HepG2 (cell line): ENCODE measurements at regions not wholly inside any gene's neighbourhood (a gene's known extent, or its start where the extent isn't known, plus 50 kb on each side); places are given as distances from the start of the nearest gene placed in this dataset.

Experiments used
- CREB1 ChIP-seq, 2 experiments: fragments of 450-650 bp in 1 of 2; IDR thresholded peaks; 2 replicates each; pipeline ENCODE4 v1.6.1; 2016 to 2017; ENCODE audit warnings: control low read depth in 1 of 2, mild to moderate bottlenecking in 1 of 2, missing compliant biosample characterization in 1 of 2, missing genetic modification characterization in 1 of 2
- DMAP1 ChIP-seq: IDR thresholded peaks from 2 replicates; pipeline ENCODE4 v1.6.1; 2016
- EP300 ChIP-seq, 3 experiments: sonication (generic) in 1 of 3; formaldehyde crosslinking in 1 of 3; IDR thresholded peaks; 2 replicates each; pipeline versions ENCODE4 v1.5.1 to v1.6.1; 2011 to 2020; ENCODE audit warnings: low read depth in 2 of 3, low read length in 2 of 3, borderline replicate concordance in 1 of 3, improper control_type of control experiment in 1 of 3, mild to moderate bottlenecking in 1 of 3, missing genetic modification reagents in 1 of 3, moderate library complexity in 1 of 3
- FOXA1 ChIP-seq, 2 experiments: fragments of 450-650 bp in 1 of 2; sonication (generic) in 1 of 2; formaldehyde crosslinking in 1 of 2; IDR thresholded peaks; 2 replicates each; pipeline versions ENCODE4 v1.4.0 to v1.6.1; 2016 to 2020; ENCODE audit warnings: missing genetic modification reagents in 1 of 2
- FOXA3 ChIP-seq: IDR thresholded peaks from 2 replicates; pipeline ENCODE4 v1.6.1; 2016; ENCODE audit warnings: missing genetic modification reagents, missing compliant biosample characterization
- FOXJ3 ChIP-seq: sonication (generic); formaldehyde crosslinking; IDR thresholded peaks from 2 replicates; pipeline ENCODE4 v1.4.0; 2020; ENCODE audit warnings: missing genetic modification reagents, mild to moderate bottlenecking, borderline replicate concordance
- HNF4A ChIP-seq: sonication (generic); formaldehyde crosslinking; IDR thresholded peaks from 2 replicates; pipeline ENCODE4 v1.4.0; 2020; ENCODE audit warnings: missing genetic modification reagents
- KDM1A ChIP-seq: IDR thresholded peaks from 2 replicates; pipeline ENCODE4 v1.6.1; 2016; ENCODE audit warnings: missing compliant biosample characterization
- RFX3 ChIP-seq: IDR thresholded peaks from 2 replicates; pipeline ENCODE4 v1.6.1; 2016; ENCODE audit warnings: missing biosample characterization, missing genetic modification reagents
- SOX6 ChIP-seq, 2 experiments: fragments of 450-650 bp in 1 of 2; sonication (generic) in 1 of 2; formaldehyde crosslinking in 1 of 2; IDR thresholded peaks; 2 replicates each; pipeline versions ENCODE4 v1.4.0 to v1.6.1; 2017 to 2020; ENCODE audit warnings: antibody characterized with exemption in 1 of 2, mild to moderate bottlenecking in 1 of 2, missing genetic modification reagents in 1 of 2
- TCF7 ChIP-seq: sonication (generic); IDR thresholded peaks from 2 replicates; pipeline ENCODE4 v1.6.1; 2016; ENCODE audit warnings: antibody characterized with exemption, low read depth
- ZNF841 ChIP-seq: sonication (generic); formaldehyde crosslinking; IDR thresholded peaks from 2 replicates; pipeline ENCODE4 v1.8.1; 2023; ENCODE audit warnings: missing genetic modification reagents, borderline replicate concordance
- TF ChIP-seq, protein P1 (sequence below): sonication (generic); formaldehyde crosslinking; conservative IDR thresholded peaks from 2 replicates; pipeline ENCODE4 v1.4.0; 2020; ENCODE audit warnings: mild to moderate bottlenecking, missing genetic modification reagents, moderate library complexity
- TF ChIP-seq, protein P2 (sequence below): sonication (generic); formaldehyde crosslinking; IDR thresholded peaks from 2 replicates; pipeline ENCODE4 v1.5.1; 2020; ENCODE audit warnings: mild to moderate bottlenecking, missing genetic modification reagents, borderline replicate concordance
- TF ChIP-seq, protein P3 (sequence below): sonication (generic); formaldehyde crosslinking; IDR thresholded peaks from 2 replicates; pipeline ENCODE4 v1.4.0; 2020; ENCODE audit warnings: missing genetic modification reagents, mild to moderate bottlenecking, borderline replicate concordance

DNA sequence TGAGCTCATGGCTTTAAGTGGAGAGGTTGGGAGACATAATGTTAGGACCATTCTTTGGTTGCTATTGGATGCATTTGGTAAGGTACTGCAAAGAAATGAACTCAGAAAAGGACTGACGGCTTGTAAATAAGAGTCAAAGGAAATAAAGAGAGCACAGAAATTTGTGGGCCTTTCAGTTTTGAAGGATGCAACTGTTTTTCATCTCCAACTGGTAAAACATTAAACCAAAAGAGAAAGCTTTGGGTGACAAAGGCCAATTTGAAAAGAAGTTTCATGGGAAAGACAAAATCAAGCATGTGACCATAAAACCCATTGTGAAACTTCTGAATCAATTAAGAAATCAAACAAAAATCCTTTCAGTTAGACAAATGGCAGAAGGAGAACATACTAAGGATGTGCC is 77.8 kb upstream of the SPOPL start (continued):
- TF ChIP-seq, protein P1, sequence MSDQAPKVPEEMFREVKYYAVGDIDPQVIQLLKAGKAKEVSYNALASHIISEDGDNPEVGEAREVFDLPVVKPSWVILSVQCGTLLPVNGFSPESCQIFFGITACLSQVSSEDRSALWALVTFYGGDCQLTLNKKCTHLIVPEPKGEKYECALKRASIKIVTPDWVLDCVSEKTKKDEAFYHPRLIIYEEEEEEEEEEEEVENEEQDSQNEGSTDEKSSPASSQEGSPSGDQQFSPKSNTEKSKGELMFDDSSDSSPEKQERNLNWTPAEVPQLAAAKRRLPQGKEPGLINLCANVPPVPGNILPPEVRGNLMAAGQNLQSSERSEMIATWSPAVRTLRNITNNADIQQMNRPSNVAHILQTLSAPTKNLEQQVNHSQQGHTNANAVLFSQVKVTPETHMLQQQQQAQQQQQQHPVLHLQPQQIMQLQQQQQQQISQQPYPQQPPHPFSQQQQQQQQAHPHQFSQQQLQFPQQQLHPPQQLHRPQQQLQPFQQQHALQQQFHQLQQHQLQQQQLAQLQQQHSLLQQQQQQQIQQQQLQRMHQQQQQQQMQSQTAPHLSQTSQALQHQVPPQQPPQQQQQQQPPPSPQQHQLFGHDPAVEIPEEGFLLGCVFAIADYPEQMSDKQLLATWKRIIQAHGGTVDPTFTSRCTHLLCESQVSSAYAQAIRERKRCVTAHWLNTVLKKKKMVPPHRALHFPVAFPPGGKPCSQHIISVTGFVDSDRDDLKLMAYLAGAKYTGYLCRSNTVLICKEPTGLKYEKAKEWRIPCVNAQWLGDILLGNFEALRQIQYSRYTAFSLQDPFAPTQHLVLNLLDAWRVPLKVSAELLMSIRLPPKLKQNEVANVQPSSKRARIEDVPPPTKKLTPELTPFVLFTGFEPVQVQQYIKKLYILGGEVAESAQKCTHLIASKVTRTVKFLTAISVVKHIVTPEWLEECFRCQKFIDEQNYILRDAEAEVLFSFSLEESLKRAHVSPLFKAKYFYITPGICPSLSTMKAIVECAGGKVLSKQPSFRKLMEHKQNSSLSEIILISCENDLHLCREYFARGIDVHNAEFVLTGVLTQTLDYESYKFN: peak; percentile 68
- TF ChIP-seq TCF7 (peak; percentile 35; the same call in 1 of the 2 replicates), FOXJ3 (CRISPR knock-in tag) (no peak), RFX3 (CRISPR knock-in tag) (0 out of 2 replicates have a peak, but pooled peaks have one; percentile 23), FOXA1 (IDR thresholded peaks at IDR 0.05) (no peak), FOXA1 (CRISPR knock-in tag; IDR thresholded peaks at IDR 0.05) (peak; percentile 29), CREB1 (IDR thresholded peaks at IDR 0.05) (no peak), CREB1 (CRISPR knock-in tag; IDR thresholded peaks at IDR 0.05) (0 out of 2 replicates have a peak, but pooled peaks have one; percentile 34), EP300 (IDR thresholded peaks at IDR 0.05; ENCODE audit: low read depth in 2 of 2, low read length in 2 of 2) (peak in 1 of 2 experiments; percentile 32; a peak in 1 of 4 replicates), EP300 (CRISPR knock-in tag; IDR thresholded peaks at IDR 0.05; ENCODE audit: borderline replicate concordance) (no peak), HNF4A (CRISPR knock-in tag) (peak; percentile 24; the same call in 1 of the 2 replicates), SOX6 (IDR thresholded peaks at IDR 0.05) (no peak), SOX6 (CRISPR knock-in tag; IDR thresholded peaks at IDR 0.05) (peak; percentile 75), DMAP1 (CRISPR knock-in tag) (0 out of 2 replicates have a peak, but pooled peaks have one; percentile 34), FOXA3 (CRISPR knock-in tag) (peak; percentile 78), ZNF841 (CRISPR knock-in tag) (no peak), KDM1A (CRISPR knock-in tag) (0 out of 2 replicates have a peak, but pooled peaks have one; percentile 32)
- TF ChIP-seq, protein P2, sequence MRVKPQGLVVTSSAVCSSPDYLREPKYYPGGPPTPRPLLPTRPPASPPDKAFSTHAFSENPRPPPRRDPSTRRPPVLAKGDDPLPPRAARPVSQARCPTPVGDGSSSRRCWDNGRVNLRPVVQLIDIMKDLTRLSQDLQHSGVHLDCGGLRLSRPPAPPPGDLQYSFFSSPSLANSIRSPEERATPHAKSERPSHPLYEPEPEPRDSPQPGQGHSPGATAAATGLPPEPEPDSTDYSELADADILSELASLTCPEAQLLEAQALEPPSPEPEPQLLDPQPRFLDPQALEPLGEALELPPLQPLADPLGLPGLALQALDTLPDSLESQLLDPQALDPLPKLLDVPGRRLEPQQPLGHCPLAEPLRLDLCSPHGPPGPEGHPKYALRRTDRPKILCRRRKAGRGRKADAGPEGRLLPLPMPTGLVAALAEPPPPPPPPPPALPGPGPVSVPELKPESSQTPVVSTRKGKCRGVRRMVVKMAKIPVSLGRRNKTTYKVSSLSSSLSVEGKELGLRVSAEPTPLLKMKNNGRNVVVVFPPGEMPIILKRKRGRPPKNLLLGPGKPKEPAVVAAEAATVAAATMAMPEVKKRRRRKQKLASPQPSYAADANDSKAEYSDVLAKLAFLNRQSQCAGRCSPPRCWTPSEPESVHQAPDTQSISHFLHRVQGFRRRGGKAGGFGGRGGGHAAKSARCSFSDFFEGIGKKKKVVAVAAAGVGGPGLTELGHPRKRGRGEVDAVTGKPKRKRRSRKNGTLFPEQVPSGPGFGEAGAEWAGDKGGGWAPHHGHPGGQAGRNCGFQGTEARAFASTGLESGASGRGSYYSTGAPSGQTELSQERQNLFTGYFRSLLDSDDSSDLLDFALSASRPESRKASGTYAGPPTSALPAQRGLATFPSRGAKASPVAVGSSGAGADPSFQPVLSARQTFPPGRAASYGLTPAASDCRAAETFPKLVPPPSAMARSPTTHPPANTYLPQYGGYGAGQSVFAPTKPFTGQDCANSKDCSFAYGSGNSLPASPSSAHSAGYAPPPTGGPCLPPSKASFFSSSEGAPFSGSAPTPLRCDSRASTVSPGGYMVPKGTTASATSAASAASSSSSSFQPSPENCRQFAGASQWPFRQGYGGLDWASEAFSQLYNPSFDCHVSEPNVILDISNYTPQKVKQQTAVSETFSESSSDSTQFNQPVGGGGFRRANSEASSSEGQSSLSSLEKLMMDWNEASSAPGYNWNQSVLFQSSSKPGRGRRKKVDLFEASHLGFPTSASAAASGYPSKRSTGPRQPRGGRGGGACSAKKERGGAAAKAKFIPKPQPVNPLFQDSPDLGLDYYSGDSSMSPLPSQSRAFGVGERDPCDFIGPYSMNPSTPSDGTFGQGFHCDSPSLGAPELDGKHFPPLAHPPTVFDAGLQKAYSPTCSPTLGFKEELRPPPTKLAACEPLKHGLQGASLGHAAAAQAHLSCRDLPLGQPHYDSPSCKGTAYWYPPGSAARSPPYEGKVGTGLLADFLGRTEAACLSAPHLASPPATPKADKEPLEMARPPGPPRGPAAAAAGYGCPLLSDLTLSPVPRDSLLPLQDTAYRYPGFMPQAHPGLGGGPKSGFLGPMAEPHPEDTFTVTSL (CRISPR knock-in tag): peak; percentile 55; the same call in 1 of the 2 replicates
- TF ChIP-seq, protein P3, sequence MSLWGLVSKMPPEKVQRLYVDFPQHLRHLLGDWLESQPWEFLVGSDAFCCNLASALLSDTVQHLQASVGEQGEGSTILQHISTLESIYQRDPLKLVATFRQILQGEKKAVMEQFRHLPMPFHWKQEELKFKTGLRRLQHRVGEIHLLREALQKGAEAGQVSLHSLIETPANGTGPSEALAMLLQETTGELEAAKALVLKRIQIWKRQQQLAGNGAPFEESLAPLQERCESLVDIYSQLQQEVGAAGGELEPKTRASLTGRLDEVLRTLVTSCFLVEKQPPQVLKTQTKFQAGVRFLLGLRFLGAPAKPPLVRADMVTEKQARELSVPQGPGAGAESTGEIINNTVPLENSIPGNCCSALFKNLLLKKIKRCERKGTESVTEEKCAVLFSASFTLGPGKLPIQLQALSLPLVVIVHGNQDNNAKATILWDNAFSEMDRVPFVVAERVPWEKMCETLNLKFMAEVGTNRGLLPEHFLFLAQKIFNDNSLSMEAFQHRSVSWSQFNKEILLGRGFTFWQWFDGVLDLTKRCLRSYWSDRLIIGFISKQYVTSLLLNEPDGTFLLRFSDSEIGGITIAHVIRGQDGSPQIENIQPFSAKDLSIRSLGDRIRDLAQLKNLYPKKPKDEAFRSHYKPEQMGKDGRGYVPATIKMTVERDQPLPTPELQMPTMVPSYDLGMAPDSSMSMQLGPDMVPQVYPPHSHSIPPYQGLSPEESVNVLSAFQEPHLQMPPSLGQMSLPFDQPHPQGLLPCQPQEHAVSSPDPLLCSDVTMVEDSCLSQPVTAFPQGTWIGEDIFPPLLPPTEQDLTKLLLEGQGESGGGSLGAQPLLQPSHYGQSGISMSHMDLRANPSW (CRISPR knock-in tag): no peak
